Gastrocnemius medialis (tissue), 4 donors: ENCODE measurements at regions not wholly inside any gene's neighbourhood (a gene's known extent, or its start where the extent isn't known, plus 50 kb on each side); places are given as distances from the start of the nearest gene placed in this dataset.

Source experiments
- POLR2A ChIP-seq, 2 donors: fragments of 450-650 bp; IDR thresholded peaks; one replicate each; pipeline ENCODE4 v1.6.1; 2017; ENCODE audit warnings: antibody characterized with exemption in 2 of 2, mild to moderate bottlenecking in 2 of 2, moderate library complexity in 2 of 2
- TF ChIP-seq, protein P1 (sequence below), 5 experiments: fragments of 450-650 bp in 3 of 5; fragments of 200-600 bp in 2 of 5; sonication (generic) in 2 of 5; IDR thresholded peaks in 4 of 5; conservative IDR thresholded peaks in 1 of 5; 1 replicate in 4 of 5; 2 replicates in 1 of 5; pipeline ENCODE4 v1.5.1; 2016 to 2019; ENCODE audit warnings: antibody characterized with exemption in 5 of 5, mild to moderate bottlenecking in 3 of 5, moderate library complexity in 3 of 5

DNA sequence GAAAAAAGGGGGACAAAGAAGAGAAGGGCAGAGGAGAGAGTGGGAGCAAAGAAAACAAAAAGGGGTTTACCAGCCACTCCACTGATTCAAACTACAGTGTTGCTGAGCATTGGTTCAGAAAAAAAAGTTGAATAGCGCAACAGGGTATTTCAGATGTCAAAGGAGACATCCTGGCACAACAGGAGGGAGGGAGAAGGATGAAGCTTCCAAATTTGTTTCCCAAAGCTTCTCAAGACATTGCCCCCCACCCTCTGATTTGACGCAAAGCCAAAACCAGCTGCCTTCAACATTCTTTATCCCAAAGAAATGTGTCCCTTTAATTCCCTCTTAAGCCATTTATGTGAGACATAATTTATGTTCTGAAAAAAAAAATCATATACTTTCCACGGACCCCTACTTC lies 105.5 kb upstream of the TNC start:
- TF ChIP-seq, protein P1, sequence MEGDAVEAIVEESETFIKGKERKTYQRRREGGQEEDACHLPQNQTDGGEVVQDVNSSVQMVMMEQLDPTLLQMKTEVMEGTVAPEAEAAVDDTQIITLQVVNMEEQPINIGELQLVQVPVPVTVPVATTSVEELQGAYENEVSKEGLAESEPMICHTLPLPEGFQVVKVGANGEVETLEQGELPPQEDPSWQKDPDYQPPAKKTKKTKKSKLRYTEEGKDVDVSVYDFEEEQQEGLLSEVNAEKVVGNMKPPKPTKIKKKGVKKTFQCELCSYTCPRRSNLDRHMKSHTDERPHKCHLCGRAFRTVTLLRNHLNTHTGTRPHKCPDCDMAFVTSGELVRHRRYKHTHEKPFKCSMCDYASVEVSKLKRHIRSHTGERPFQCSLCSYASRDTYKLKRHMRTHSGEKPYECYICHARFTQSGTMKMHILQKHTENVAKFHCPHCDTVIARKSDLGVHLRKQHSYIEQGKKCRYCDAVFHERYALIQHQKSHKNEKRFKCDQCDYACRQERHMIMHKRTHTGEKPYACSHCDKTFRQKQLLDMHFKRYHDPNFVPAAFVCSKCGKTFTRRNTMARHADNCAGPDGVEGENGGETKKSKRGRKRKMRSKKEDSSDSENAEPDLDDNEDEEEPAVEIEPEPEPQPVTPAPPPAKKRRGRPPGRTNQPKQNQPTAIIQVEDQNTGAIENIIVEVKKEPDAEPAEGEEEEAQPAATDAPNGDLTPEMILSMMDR (IDR thresholded peaks at IDR 0.05 in 4 of 5, conservative IDR thresholded peaks at IDR 0.05 in 1 of 5), result no peak
- TF ChIP-seq POLR2A (IDR thresholded peaks at IDR 0.05), result no peak
